Tongue (tissue), 1 donor: ENCODE measurements at regions not wholly inside any gene's neighbourhood (a gene's known extent, or its start where the extent isn't known, plus 50 kb on each side); places are given as distances from the start of the nearest gene placed in this dataset.
"Not testable (repeated sequence)": the region's sequence is repeated elsewhere in the genome, so short reads cannot be mapped to it uniquely, and the experiment has no call there.

Experiments used
- DNase-seq: peaks from one replicate; pipeline ENCODE4 v3.0.0-alpha.2; 2015

- not testable (repeated sequence) for DNase-seq
Observed at GRCh38 chr17:6373599-6373998, 61.3 kb downstream of the AIPL1 start.

- DNase-seq = no peak
Observed at GRCh38 chr17:6366221-6366666, 68.7 kb downstream of the AIPL1 start.

GRCh38 chr17:6365200-6365943 lies 69.5 kb downstream of the AIPL1 start:
- DNase-seq = no peak

GRCh38 chr17:6361733-6362132 lies 73.2 kb downstream of the AIPL1 start:
- peak; percentile 9 for DNase-seq

- DNase-seq = no peak
Observed at GRCh38 chr17:6358131-6358530, 76.8 kb downstream of the AIPL1 start.

GRCh38 chr17:6356562-6356961 lies 78.4 kb downstream of the AIPL1 start:
- no peak for DNase-seq

- no peak for DNase-seq
Observed at GRCh38 chr17:6355196-6355595, 79.7 kb downstream of the AIPL1 start.

- DNase-seq = peak; percentile 18
Observed at GRCh38 chr17:6352801-6353560, 81.9 kb downstream of the AIPL1 start.

GRCh38 chr17:6352016-6352415 lies 82.9 kb downstream of the AIPL1 start:
- DNase-seq = no peak

GRCh38 chr17:6350806-6351205 lies 84.1 kb downstream of the AIPL1 start:
- no peak for DNase-seq

- DNase-seq = peak; percentile 10
Observed at GRCh38 chr17:6348891-6349290, 86.0 kb downstream of the AIPL1 start.

- DNase-seq = no peak
Observed at GRCh38 chr17:6347776-6348175, 87.1 kb downstream of the AIPL1 start.

- DNase-seq = no peak
Observed at GRCh38 chr17:6346986-6347385, 87.9 kb downstream of the AIPL1 start.

- peak; percentile 15 for DNase-seq
Observed at GRCh38 chr17:6346156-6346786, 88.7 kb downstream of the AIPL1 start.

- no peak for DNase-seq
Observed at GRCh38 chr17:6343736-6344135, 91.2 kb downstream of the AIPL1 start.

- DNase-seq = no peak
Observed at GRCh38 chr17:6343191-6343590, 91.7 kb downstream of the AIPL1 start.

GRCh38 chr17:6340708-6341107 lies 94.2 kb downstream of the AIPL1 start:
- DNase-seq = no peak

- no peak for DNase-seq
Observed at GRCh38 chr17:6334386-6334785, 100.5 kb downstream of the AIPL1 start.

GRCh38 chr17:6330936-6331335 lies 104.0 kb downstream of the AIPL1 start:
- DNase-seq = no peak

GRCh38 chr17:6328279-6328678 lies 106.6 kb downstream of the AIPL1 start:
- no peak for DNase-seq

- DNase-seq = peak; percentile 17
Observed at GRCh38 chr17:6327007-6327406, 107.9 kb downstream of the AIPL1 start.

GRCh38 chr17:6326483-6326882 lies 108.4 kb downstream of the AIPL1 start:
- DNase-seq = no peak

GRCh38 chr17:6325741-6326140 lies 109.2 kb downstream of the AIPL1 start:
- no peak for DNase-seq
